BJ (cell line): ENCODE measurements at regions not wholly inside any gene's neighbourhood (a gene's known extent, or its start where the extent isn't known, plus 50 kb on each side); places are given as distances from the start of the nearest gene placed in this dataset.
"Not testable (repeated sequence)": the region's sequence is repeated elsewhere in the genome, so short reads cannot be mapped to it uniquely, and the experiment has no call there.

Experiments
- CTCF ChIA-PET: fragments of 350-600 bp; formaldehyde crosslinking; extraction: SDS; loops from one replicate; lab custom pipeline; 2021; ENCODE audit warnings: antibody characterized with exemption, inconsistent platforms; lab: Yijun Ruan, JAX
- POLR2A ChIA-PET: fragments of 300-600 bp; sonication (Branson Sonifier 250); formaldehyde crosslinking; extraction: SDS; loops from one replicate; lab custom pipeline; 2021; ENCODE audit warnings: antibody characterized with exemption; lab: Charles Lee
- DNase-seq: peaks from one replicate; pipeline ENCODE4 v3.0.0-alpha.2; 2011; ENCODE audit warnings: low read depth
- H3K27me3 ChIP-seq: 2 replicates; pipeline ENCODE4 v1.6.0; 2011; ENCODE audit warnings: low read length; ENCODE audit not compliant: control insufficient read depth, insufficient read depth
- H3K36me3 ChIP-seq: 2 replicates; pipeline ENCODE4 v1.5.1; 2011; ENCODE audit warnings: low read length; ENCODE audit not compliant: control insufficient read depth, insufficient read depth
- H3K4me3 ChIP-seq: 2 replicates; pipeline ENCODE4 v1.5.1; 2011; ENCODE audit warnings: low read depth, mild to moderate bottlenecking, control low read depth, low read length
- CTCF ChIP-seq: IDR thresholded peaks from 2 replicates; pipeline ENCODE4 v1.5.1; 2011; ENCODE audit warnings: low read depth, mild to moderate bottlenecking, control low read depth, inconsistent platforms, low read length, moderate library complexity; ENCODE audit not compliant: insufficient read depth

- DNase-seq: no peak
- Histone ChIP-seq H3K36me3 (no peaks in the 10 kb centered on the region), H3K27me3 (no peaks in the 10 kb centered on the region), H3K4me3 (no peak overlapping the region)
- no peak for TF ChIP-seq CTCF
- ChIA-PET CTCF (no interaction called here), POLR2A (no interaction called here)
Measured at GRCh38 chr18:39449566-39449965, 1884.0 kb upstream of the CELF4 start.

DNA sequence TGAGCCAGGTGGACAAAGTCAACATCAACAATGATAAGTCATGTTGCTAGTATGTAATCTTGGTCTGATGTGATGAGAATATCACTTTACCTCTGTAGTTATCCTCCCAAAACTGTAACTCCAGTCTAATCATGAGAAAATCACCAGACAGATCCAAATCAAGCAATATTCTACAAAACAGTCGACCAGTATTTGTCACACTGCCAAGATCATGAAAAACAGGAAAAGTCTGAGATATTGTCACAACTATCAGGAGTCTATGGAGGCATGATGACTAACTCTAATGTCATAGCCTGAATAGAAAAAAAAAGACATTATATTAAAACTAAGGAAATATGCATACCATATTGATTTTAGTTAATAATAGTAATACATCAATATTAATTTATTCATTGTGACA is 1883.3 kb upstream of the CELF4 start:
- CTCF ChIA-PET: interaction anchor here (0.7 kb wide), 1 partner anchor 9 kb away, joined by 3 read pairs; no protein-coding TSS in a partner anchor
- H3K4me3 ChIP-seq: no peak overlapping the region
- H3K36me3 ChIP-seq: no peaks in the 10 kb centered on the region
- no peaks in the 10 kb centered on the region for H3K27me3 ChIP-seq
- no peak for TF ChIP-seq CTCF
- no peak for DNase-seq
- POLR2A ChIA-PET: no interaction called here

DNA sequence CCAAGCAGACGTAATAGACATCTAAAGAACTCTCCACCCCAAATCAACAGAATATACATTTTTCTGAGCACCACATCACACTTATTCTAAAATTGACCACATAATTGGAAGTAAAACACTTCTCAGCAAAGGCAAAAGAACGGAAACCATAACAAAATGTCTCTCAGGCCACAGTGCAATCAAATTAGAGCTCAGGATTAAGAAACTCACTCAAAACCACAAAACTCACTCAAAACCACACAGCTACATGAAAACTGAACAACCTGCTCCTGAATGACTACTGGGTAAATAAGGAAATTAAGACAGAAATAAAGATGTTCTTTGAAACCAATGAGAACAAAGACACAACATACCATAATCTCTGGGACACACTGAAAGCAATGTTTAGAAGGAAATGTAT is 1879.4 kb upstream of the CELF4 start:
- not testable (repeated sequence) for H3K36me3 ChIP-seq
- CTCF ChIA-PET: interaction anchor here (0.6 kb wide), 1 partner anchor 199 kb away, joined by 3 read pairs; no protein-coding TSS in a partner anchor

DNA sequence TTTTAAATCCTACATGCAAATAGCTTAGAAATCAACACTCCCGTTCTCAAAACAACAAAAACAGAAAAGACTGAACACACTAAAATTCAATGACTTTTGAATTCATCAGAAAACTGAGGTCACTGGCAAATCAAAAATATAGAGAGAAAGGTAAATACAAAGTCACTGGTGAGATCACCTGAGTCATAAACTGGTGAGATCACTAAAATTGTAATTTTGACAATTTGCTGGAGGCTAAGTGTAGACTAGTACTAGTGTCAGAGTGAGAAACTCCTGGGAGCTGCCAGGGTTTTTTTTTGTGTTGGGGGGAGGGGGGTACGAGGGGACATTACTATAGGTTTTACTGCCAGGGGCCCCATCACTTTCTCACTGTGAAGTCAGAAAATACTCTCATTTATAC is 1876.0 kb upstream of the CELF4 start:
- POLR2A ChIA-PET: no interaction called here

More for the DNA sequence above, 1879.4 kb upstream of the CELF4 start:
- POLR2A ChIA-PET, H3K27me3 ChIP-seq, DNase-seq, H3K4me3 ChIP-seq: not testable (repeated sequence)

DNA sequence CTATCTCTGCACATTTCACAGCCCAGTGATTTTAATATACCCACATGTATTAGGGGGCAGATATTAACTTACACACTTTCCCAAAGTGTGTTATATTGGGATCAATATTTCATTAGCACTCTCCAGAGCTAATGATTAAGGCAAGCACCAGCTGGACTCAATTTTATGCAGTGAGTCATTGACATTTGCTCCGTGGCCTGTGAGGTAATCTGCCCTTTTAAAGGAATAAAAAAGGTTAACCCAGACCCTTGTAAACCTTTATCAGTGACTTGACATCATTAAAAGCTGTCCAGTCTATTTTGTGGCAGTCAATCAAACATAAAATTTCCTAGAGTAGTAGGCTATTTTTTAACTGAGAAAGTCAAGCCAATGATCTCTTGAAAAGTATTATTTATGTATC is 1870.4 kb upstream of the CELF4 start:
- DNase-seq: no peak
- Histone ChIP-seq H3K36me3 (no peaks in the 10 kb centered on the region), H3K4me3 (no peak overlapping the region), H3K27me3 (no peaks in the 10 kb centered on the region)
- ChIA-PET CTCF (interaction anchor here (0.6 kb wide), 1 partner anchor 1478 kb away, joined by 3 read pairs; no protein-coding TSS in a partner anchor), POLR2A (no interaction called here)
- no peak for TF ChIP-seq CTCF

More for the DNA sequence above, 1876.0 kb upstream of the CELF4 start:
- Histone ChIP-seq H3K36me3 (no peaks in the 10 kb centered on the region), H3K4me3 (no peak overlapping the region), H3K27me3 (no peaks in the 10 kb centered on the region)
- no peak for DNase-seq
- no peak for TF ChIP-seq CTCF
- CTCF ChIA-PET: no interaction called here

GRCh38 chr18:39435209-39435608 is 1869.6 kb upstream of the CELF4 start:
- TF ChIP-seq CTCF: no peak
- no peak for DNase-seq
- ChIA-PET POLR2A (no interaction called here), CTCF (interaction anchor here (1.2 kb wide), 1 partner anchor 12 kb away, joined by 3 read pairs; no protein-coding TSS in a partner anchor)
- H3K27me3 ChIP-seq: no peaks in the 10 kb centered on the region
- H3K36me3 ChIP-seq: no peaks in the 10 kb centered on the region
- no peak overlapping the region for H3K4me3 ChIP-seq
